Vagina (tissue), 2 donors: ENCODE measurements at regions not wholly inside any gene's neighbourhood (a gene's known extent, or its start where the extent isn't known, plus 50 kb on each side); places are given as distances from the start of the nearest gene placed in this dataset.
"Not testable (repeated sequence)": the region's sequence is repeated elsewhere in the genome, so short reads cannot be mapped to it uniquely, and the experiment has no call there.

Source experiments
- DNase-seq, 2 donors: peaks; one replicate each; pipeline ENCODE4 v3.0.0-alpha.2; 2017; ENCODE audit errors: extremely low spot score in 2 of 2
- H3K27ac ChIP-seq: fragments of 200-600 bp; sonication (generic); one replicate; pipeline ENCODE4 v1.5.1; 2019
- H3K27me3 ChIP-seq: fragments of 200-600 bp; sonication (generic); one replicate; pipeline ENCODE4 v1.5.1; 2019
- H3K36me3 ChIP-seq, 2 donors: fragments of 200-600 bp; sonication (generic); one replicate each; pipeline ENCODE4 v1.5.1; 2017 to 2019
- H3K4me1 ChIP-seq: fragments of 200-600 bp; sonication (generic); one replicate; pipeline ENCODE4 v1.5.1; 2019
- H3K4me3 ChIP-seq, 2 donors: fragments of 200-600 bp; sonication (generic); 1 replicate in 1 of 2; 2 replicates in 1 of 2; pipeline ENCODE4 v1.5.1; 2016 to 2019
- H3K9me3 ChIP-seq: fragments of 200-600 bp; sonication (generic); one replicate; pipeline ENCODE4 v1.5.1; 2019
- POLR2A ChIP-seq, 2 donors: fragments of 450-650 bp; IDR thresholded peaks; one replicate each; pipeline ENCODE4 v1.6.1; 2017; ENCODE audit warnings: antibody characterized with exemption in 2 of 2, mild to moderate bottlenecking in 2 of 2, moderate library complexity in 2 of 2
- POLR2AphosphoS5 ChIP-seq, 2 donors: sonication (generic); formaldehyde crosslinking; IDR thresholded peaks; one replicate each; pipeline ENCODE4 v1.9.0; 2017; ENCODE audit warnings: antibody characterized with exemption in 2 of 2, mild to moderate bottlenecking in 2 of 2, low read depth in 1 of 2; ENCODE audit not compliant: insufficient read depth in 1 of 2
- intact Hi-C: fragments of 100-400 bp; cut with DNase I; formaldehyde crosslinking; loops from one replicate; pipeline ENCODE4 v1.15.1; 2023
- TF ChIP-seq, protein P1 (sequence below), 3 experiments: fragments of 450-650 bp in 2 of 3; fragments of 200-600 bp in 1 of 3; sonication (generic) in 1 of 3; IDR thresholded peaks; one replicate each; pipeline ENCODE4 v1.5.1; 2017 to 2019; ENCODE audit warnings: antibody characterized with exemption in 3 of 3, mild to moderate bottlenecking in 2 of 3, moderate library complexity in 2 of 3

DNA sequence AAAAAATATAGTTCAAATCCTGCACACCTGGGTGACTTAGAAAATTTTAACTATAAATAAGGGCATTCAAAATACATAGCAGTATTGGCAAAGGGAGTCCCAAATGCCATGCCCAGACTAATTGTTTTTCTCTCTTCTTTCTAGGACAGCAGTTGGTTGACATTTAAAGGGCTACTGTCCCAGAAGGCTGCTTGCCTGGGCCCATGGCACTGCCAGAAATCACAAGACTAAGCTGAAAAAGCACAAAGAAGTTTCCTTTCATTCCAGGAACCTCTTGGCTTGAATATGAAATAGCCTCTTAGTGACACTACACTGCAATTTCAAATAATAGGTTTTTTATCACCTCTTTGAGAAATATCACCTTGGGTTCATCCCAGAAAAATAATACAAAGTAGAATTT, 388.9 kb upstream of the TRPC7 start:
- no peaks in the 10 kb centered on the region for H3K27me3 ChIP-seq
- DNase-seq: no peak
- no peaks in the 10 kb centered on the region for H3K4me1 ChIP-seq
- no peak for TF ChIP-seq POLR2A (IDR thresholded peaks at IDR 0.05)
- TF ChIP-seq, protein P1, sequence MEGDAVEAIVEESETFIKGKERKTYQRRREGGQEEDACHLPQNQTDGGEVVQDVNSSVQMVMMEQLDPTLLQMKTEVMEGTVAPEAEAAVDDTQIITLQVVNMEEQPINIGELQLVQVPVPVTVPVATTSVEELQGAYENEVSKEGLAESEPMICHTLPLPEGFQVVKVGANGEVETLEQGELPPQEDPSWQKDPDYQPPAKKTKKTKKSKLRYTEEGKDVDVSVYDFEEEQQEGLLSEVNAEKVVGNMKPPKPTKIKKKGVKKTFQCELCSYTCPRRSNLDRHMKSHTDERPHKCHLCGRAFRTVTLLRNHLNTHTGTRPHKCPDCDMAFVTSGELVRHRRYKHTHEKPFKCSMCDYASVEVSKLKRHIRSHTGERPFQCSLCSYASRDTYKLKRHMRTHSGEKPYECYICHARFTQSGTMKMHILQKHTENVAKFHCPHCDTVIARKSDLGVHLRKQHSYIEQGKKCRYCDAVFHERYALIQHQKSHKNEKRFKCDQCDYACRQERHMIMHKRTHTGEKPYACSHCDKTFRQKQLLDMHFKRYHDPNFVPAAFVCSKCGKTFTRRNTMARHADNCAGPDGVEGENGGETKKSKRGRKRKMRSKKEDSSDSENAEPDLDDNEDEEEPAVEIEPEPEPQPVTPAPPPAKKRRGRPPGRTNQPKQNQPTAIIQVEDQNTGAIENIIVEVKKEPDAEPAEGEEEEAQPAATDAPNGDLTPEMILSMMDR (IDR thresholded peaks at IDR 0.05): no peak
- no peak for TF ChIP-seq POLR2AphosphoS5 (IDR thresholded peaks at IDR 0.05; ENCODE audit: insufficient read depth in 1 of 2, low read depth in 1 of 2)
- no peak overlapping the region for H3K4me3 ChIP-seq
- no peaks in the 10 kb centered on the region for H3K36me3 ChIP-seq
- no peak overlapping the region for H3K27ac ChIP-seq
- H3K9me3 ChIP-seq: no peaks in the 10 kb centered on the region
- intact Hi-C loops: no loop called here

DNA sequence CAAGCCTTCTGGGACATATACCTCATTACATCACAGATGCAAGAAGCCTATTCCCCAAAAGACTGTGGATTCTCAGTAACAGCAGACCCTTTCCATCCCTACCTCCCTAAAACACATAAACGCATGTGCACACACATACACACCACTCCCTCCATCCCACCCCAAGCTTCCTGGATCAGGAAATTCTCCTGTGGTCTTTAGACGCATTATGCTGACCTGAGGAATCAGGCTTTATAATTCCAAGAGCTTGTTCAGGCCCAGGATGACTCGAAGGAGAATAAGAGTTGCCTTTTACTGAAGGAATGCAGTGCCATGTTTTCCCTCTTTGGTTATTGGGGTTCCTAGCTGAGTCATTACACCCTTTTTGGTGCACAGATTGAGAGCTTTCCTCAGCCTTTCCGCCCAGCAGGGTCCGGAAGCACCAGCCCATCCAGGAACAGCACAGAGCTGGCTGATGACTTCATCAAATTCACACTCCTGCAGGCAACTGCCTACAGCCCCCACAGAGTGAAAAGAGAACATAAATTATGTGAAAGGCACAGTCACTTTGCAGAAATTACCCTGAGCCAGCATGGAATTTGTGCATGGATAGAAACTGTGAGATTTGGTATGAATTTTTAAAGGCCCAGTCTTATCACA, 385.0 kb upstream of the TRPC7 start:
- Histone ChIP-seq H3K27me3 (no peaks in the 10 kb centered on the region), H3K36me3 (no peaks in the 10 kb centered on the region), H3K9me3 (no peaks in the 10 kb centered on the region), H3K27ac (no peak overlapping the region), H3K4me3 (no peak overlapping the region), H3K4me1 (no peaks in the 10 kb centered on the region)
- TF ChIP-seq POLR2AphosphoS5 (IDR thresholded peaks at IDR 0.05; ENCODE audit: insufficient read depth in 1 of 2, low read depth in 1 of 2) (no peak), POLR2A (IDR thresholded peaks at IDR 0.05) (no peak)
- TF ChIP-seq, protein P1 (IDR thresholded peaks at IDR 0.05): no peak
- intact Hi-C loops: no loop called here
- DNase-seq: no peak

DNA sequence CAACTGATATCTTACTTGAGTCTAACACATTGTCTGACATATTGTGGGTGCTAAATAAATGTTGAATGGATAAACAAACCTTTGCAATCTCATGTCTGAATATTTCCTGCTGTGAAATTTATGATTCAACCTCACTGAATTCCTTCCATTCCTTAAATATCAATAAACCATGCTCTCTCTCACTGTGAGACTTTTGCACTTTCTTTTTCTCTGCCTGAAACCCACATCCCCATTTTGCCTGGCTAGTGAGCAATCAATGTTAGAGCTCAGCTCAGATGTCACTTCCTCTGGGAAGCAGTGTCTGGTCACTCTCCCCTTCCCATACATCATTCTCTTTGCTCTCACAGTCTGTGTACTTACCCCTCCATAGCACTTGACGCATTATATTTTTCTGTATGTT, 383.7 kb upstream of the TRPC7 start:
- no peak overlapping the region for H3K27ac ChIP-seq
- TF ChIP-seq, protein P1 (IDR thresholded peaks at IDR 0.05): no peak
- TF ChIP-seq POLR2A (IDR thresholded peaks at IDR 0.05) (no peak), POLR2AphosphoS5 (IDR thresholded peaks at IDR 0.05; ENCODE audit: insufficient read depth in 1 of 2, low read depth in 1 of 2) (no peak)
- no peaks in the 10 kb centered on the region for H3K4me1 ChIP-seq
- no peaks in the 10 kb centered on the region for H3K9me3 ChIP-seq
- intact Hi-C loops: no loop called here
- no peaks in the 10 kb centered on the region for H3K36me3 ChIP-seq
- no peak overlapping the region for H3K4me3 ChIP-seq
- no peaks in the 10 kb centered on the region for H3K27me3 ChIP-seq
- no peak for DNase-seq

DNA sequence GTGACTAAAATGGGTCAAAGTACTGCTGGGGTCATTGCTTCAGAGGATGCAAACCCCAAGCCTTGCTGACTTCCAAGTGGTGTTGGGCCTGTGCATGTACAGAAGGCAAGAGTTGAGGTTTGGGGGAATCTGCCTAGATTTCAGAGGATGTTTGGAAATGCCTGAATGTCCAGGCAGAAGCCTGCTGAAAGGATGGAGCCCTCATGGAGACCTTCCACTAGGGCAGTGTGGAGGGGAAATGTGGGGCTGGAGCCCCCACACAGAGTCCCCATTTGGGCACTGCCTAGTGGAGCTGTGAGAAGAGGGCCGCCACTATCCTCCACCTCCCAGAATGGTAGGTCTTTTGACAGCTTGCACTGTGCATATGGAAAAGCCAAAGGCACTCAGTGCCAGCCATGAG, 377.7 kb upstream of the TRPC7 start:
- Histone ChIP-seq H3K27me3 (no peaks in the 10 kb centered on the region), H3K36me3 (no peaks in the 10 kb centered on the region), H3K4me3 (no peak overlapping the region), H3K27ac (no peak overlapping the region), H3K9me3 (no peaks in the 10 kb centered on the region), H3K4me1 (no peaks in the 10 kb centered on the region)
- intact Hi-C loops: no loop called here
- no peak for DNase-seq
- TF ChIP-seq POLR2A (IDR thresholded peaks at IDR 0.05) (no peak), POLR2AphosphoS5 (IDR thresholded peaks at IDR 0.05; ENCODE audit: insufficient read depth in 1 of 2, low read depth in 1 of 2) (no peak)
- TF ChIP-seq, protein P1 (IDR thresholded peaks at IDR 0.05): no peak

DNA sequence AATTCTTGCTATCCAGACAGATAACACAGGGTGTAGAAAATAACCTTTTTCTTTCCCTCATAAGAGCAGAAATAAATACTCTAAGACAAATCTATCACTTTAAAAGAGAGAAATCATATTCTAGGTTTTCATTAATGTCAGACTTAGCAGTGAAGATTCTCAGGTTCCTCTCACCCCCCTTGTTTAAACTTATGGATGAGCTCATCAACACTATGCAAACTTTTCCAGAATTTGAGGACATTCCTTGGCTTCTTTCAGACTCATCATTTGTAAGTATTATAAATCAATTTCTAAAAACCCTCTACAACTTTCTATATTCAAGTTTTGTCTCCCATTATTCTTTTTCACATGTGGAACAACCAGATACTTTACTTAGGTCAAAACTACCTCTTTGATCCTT, 374.9 kb upstream of the TRPC7 start:
- TF ChIP-seq POLR2A (IDR thresholded peaks at IDR 0.05) (no peak), POLR2AphosphoS5 (IDR thresholded peaks at IDR 0.05; ENCODE audit: insufficient read depth in 1 of 2, low read depth in 1 of 2) (no peak)
- TF ChIP-seq, protein P1 (IDR thresholded peaks at IDR 0.05): no peak
- H3K4me1 ChIP-seq: no peaks in the 10 kb centered on the region
- H3K27me3 ChIP-seq: no peaks in the 10 kb centered on the region
- intact Hi-C loops: no loop called here
- no peaks in the 10 kb centered on the region for H3K9me3 ChIP-seq
- no peak overlapping the region for H3K27ac ChIP-seq
- H3K36me3 ChIP-seq: no peaks in the 10 kb centered on the region
- DNase-seq: no peak
- no peak overlapping the region for H3K4me3 ChIP-seq

DNA sequence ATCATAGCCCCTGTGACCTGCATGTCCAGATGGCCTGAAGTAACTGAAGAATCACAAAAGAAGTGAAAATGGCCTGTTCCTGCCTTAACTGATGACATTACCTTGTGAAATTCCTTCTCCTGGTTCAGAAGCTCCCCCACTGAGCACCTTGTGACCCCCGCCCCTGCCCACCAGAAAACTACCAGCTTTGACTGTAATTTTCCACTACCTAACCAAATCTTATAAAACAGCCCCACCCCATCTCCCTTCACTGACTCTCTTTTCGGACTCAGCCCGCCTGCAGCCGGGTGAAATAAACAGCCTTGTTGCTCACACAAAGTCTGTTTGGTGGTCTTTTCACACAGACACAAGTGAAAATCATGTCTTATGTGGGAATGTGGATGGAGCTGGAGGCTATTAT, 373.9 kb upstream of the TRPC7 start:
- H3K27ac ChIP-seq, intact Hi-C loops, H3K36me3 ChIP-seq, DNase-seq, H3K4me1 ChIP-seq, H3K9me3 ChIP-seq, H3K4me3 ChIP-seq, H3K27me3 ChIP-seq: not testable (repeated sequence)
